SK-N-SH treated with all-trans-retinoic acid at 6 μM for 48 hours (cell line): ENCODE measurements at regions not wholly inside any gene's neighbourhood (a gene's known extent, or its start where the extent isn't known, plus 50 kb on each side); places are given as distances from the start of the nearest gene placed in this dataset.

Experiments
- ATAC-seq: fragments of 200-7000 bp; cut with Tn5 transposase; 3 replicates; pipeline ENCODE4 v1.9.1; 2020; ENCODE audit warnings: mild to moderate bottlenecking, moderate library complexity
- ARNTL ChIP-seq: fragments of 450-650 bp; formaldehyde crosslinking; IDR thresholded peaks from 2 replicates; pipeline ENCODE4 v1.5.0; 2020; ENCODE audit warnings: low read depth, mild to moderate bottlenecking, moderate library complexity, borderline replicate concordance
- BACH2 ChIP-seq: fragments of 250-450 bp; sonication (Bioruptor Pico); IDR thresholded peaks from 2 replicates; pipeline ENCODE4 v1.9.0; 2021; ENCODE audit warnings: mild to moderate bottlenecking, borderline replicate concordance
- CSRNP3 ChIP-seq: fragments of 250-450 bp; sonication (Bioruptor Pico); IDR thresholded peaks from 2 replicates; pipeline ENCODE4 v1.5.1; 2021; ENCODE audit warnings: mild to moderate bottlenecking, moderate library complexity
- ESRRG ChIP-seq: fragments of 250-450 bp; sonication (Bioruptor Pico); IDR thresholded peaks from 2 replicates; pipeline ENCODE4 v1.6.1; 2021; ENCODE audit warnings: mild to moderate bottlenecking
- GLIS3 ChIP-seq: fragments of 250-450 bp; sonication (Bioruptor Pico); IDR thresholded peaks from 2 replicates; pipeline ENCODE4 v1.5.0; 2020; ENCODE audit warnings: mild to moderate bottlenecking, moderate library complexity
- ISL1 ChIP-seq: fragments of 250-450 bp; sonication (Bioruptor Pico); IDR thresholded peaks from 2 replicates; pipeline ENCODE4 v2.1.2; 2022; ENCODE audit warnings: mild to moderate bottlenecking, moderate library complexity
- OSR1 ChIP-seq: fragments of 250-450 bp; sonication (Bioruptor Pico); IDR thresholded peaks from 2 replicates; pipeline ENCODE4 v1.8.0; 2022; ENCODE audit warnings: moderate library complexity, mild to moderate bottlenecking, inconsistent platforms
- PATZ1 ChIP-seq: fragments of 250-450 bp; sonication (Bioruptor Pico); IDR thresholded peaks from 2 replicates; pipeline ENCODE4 v1.8.0; 2020; ENCODE audit warnings: mild to moderate bottlenecking, moderate library complexity, borderline replicate concordance
- POU6F1 ChIP-seq: fragments of 250-450 bp; sonication (Bioruptor Pico); IDR thresholded peaks from 2 replicates; pipeline ENCODE4 v1.8.0; 2021; ENCODE audit warnings: low read depth, mild to moderate bottlenecking, moderate library complexity, borderline replicate concordance
- PPARA ChIP-seq: fragments of 250-450 bp; sonication (Bioruptor Pico); IDR thresholded peaks from 2 replicates; pipeline ENCODE4 v1.5.0; 2020; ENCODE audit warnings: mild to moderate bottlenecking, borderline replicate concordance
- RARB ChIP-seq: fragments of 250-450 bp; sonication (Bioruptor Pico); IDR thresholded peaks from 2 replicates; pipeline ENCODE4 v1.8.0; 2021; ENCODE audit warnings: mild to moderate bottlenecking, moderate library complexity
- SNAI2 ChIP-seq: fragments of 250-450 bp; sonication (Bioruptor Pico); IDR thresholded peaks from 2 replicates; pipeline ENCODE4 v1.5.0; 2020; ENCODE audit warnings: mild to moderate bottlenecking, moderate library complexity
- TCF4 ChIP-seq: fragments of 250-450 bp; sonication (Bioruptor Pico); IDR thresholded peaks from 2 replicates; pipeline ENCODE4 v1.8.0; 2021; ENCODE audit warnings: mild to moderate bottlenecking, moderate library complexity, borderline replicate concordance
- TOX ChIP-seq: fragments of 250-450 bp; sonication (Bioruptor Pico); IDR thresholded peaks from 2 replicates; pipeline ENCODE4 v1.8.0; 2021; ENCODE audit warnings: mild to moderate bottlenecking, moderate library complexity, borderline replicate concordance
- TSHZ2 ChIP-seq: fragments of 250-450 bp; sonication (Bioruptor Pico); IDR thresholded peaks from 2 replicates; pipeline ENCODE4 v1.5.0; 2020; ENCODE audit warnings: mild to moderate bottlenecking, moderate library complexity
- ZC3H10 ChIP-seq: fragments of 250-450 bp; sonication (Bioruptor Pico); IDR thresholded peaks from 2 replicates; pipeline ENCODE4 v1.5.1; 2021; ENCODE audit warnings: mild to moderate bottlenecking, moderate library complexity
- ZFP3 ChIP-seq: fragments of 250-450 bp; sonication (Bioruptor Pico); IDR thresholded peaks from 2 replicates; pipeline ENCODE4 v1.5.0; 2020; ENCODE audit warnings: mild to moderate bottlenecking, moderate library complexity
- ZFP30 ChIP-seq: fragments of 450-650 bp; formaldehyde crosslinking; IDR thresholded peaks from 2 replicates; pipeline ENCODE4 v1.5.0; 2022; ENCODE audit warnings: mild to moderate bottlenecking, moderate library complexity
- ZNF565 ChIP-seq: fragments of 450-650 bp; formaldehyde crosslinking; conservative IDR thresholded peaks from 2 replicates; pipeline ENCODE4 v1.5.0; 2020; ENCODE audit warnings: low read depth, mild to moderate bottlenecking, moderate library complexity
- ZNF70 ChIP-seq: fragments of 450-650 bp; formaldehyde crosslinking; IDR thresholded peaks from 2 replicates; pipeline ENCODE4 v1.5.0; 2020; ENCODE audit warnings: mild to moderate bottlenecking, moderate library complexity
- ZNF8 ChIP-seq: fragments of 450-650 bp; formaldehyde crosslinking; IDR thresholded peaks from 2 replicates; pipeline ENCODE4 v1.5.0; 2020; ENCODE audit warnings: mild to moderate bottlenecking, moderate library complexity

- TF ChIP-seq TSHZ2 (CRISPR knock-in tag) (no peak), PATZ1 (CRISPR knock-in tag) (no peak), ZNF70 (CRISPR knock-in tag) (no peak), ESRRG (CRISPR knock-in tag) (no peak), POU6F1 (CRISPR knock-in tag) (no peak), PPARA (CRISPR knock-in tag) (no peak), ZFP30 (no peak), ARNTL (no peak)
These were observed 81.7 kb upstream of the THBS2 start (continued) for GRCh38 chr6:169335301-169335700.

- TF ChIP-seq ARNTL (no peak), RARB (CRISPR knock-in tag) (no peak), OSR1 (no peak), ESRRG (CRISPR knock-in tag) (no peak), ZNF565 (CRISPR knock-in tag) (no peak), CSRNP3 (no peak), ZNF8 (CRISPR knock-in tag) (no peak), PPARA (CRISPR knock-in tag) (no peak), TCF4 (no peak), ZFP3 (no peak), ISL1 (CRISPR knock-in tag) (no peak), TOX (CRISPR knock-in tag) (no peak), BACH2 (CRISPR knock-in tag) (no peak), TSHZ2 (CRISPR knock-in tag) (no peak), ZC3H10 (no peak), ZFP30 (no peak), ZNF70 (CRISPR knock-in tag) (no peak)
- TF ChIP-seq, all 23 proteins: peak for 0
These were observed 78.6 kb upstream of the THBS2 start for GRCh38 chr6:169332250-169332649.

GRCh38 chr6:169328112-169328801 lies 74.6 kb upstream of the THBS2 start:
- TF ChIP-seq ZC3H10 (no peak), TOX (CRISPR knock-in tag) (no peak), CSRNP3 (no peak), ZFP3 (no peak), TCF4 (no peak), ESRRG (CRISPR knock-in tag) (no peak), SNAI2 (CRISPR knock-in tag) (no peak), POU6F1 (CRISPR knock-in tag) (no peak), GLIS3 (no peak), ZNF70 (CRISPR knock-in tag) (no peak), RARB (CRISPR knock-in tag) (no peak)
- TF ChIP-seq, all 23 proteins: peak for 0
- ATAC-seq: peak; percentile 98

More at GRCh38 chr6:169332250-169332649, 78.6 kb upstream of the THBS2 start:
- ATAC-seq: no peak
